ENCODE measurements at regions not wholly inside any gene's neighbourhood (a gene's known extent, or its start where the extent isn't known, plus 50 kb on each side); places are given as distances from the start of the nearest gene placed in this dataset.

- no peak for TF ChIP-seq EZH2 (IDR thresholded peaks at IDR 0.05; ENCODE audit: borderline replicate concordance, insufficient read depth, low read depth, low read length, poor library complexity, severe bottlenecking)
- no peak for TF ChIP-seq CTCF (IDR thresholded peaks at IDR 0.05)
- Mint-ChIP-seq H3K9me3 (ENCODE audit: insufficient read depth) (no peaks in the 10 kb centered on the region), H3K4me3 (no peak overlapping the region), H3K27ac (no peak overlapping the region), H3K27me3 (peaks cover 15% of the 10 kb centered on the region), H3K4me1 (no peaks in the 10 kb centered on the region)
- ChIA-PET POLR2A (no interaction called here), CTCF (no interaction called here)
- Histone ChIP-seq H2AFZ (ENCODE audit: insufficient read depth, low read depth, low read length, poor library complexity, severe bottlenecking) (no peak overlapping the region), H3K4me3 (ENCODE audit: control extremely low read depth in 1 of 5, extremely low read depth in 1 of 5, insufficient read depth in 1 of 5, low read depth in 2 of 5, low read length in 4 of 5) (no peak overlapping the region), H3K79me2 (ENCODE audit: control insufficient read depth, insufficient read depth, low read length) (no peaks in the 10 kb centered on the region), H3K9ac (ENCODE audit: low read length) (no peak overlapping the region), H3K27me3 (replicated peaks in 1 of 4; ENCODE audit: control extremely low read depth in 1 of 4, control insufficient read depth in 3 of 4, insufficient read depth in 4 of 4, low read length in 3 of 4) (no peaks in the 10 kb centered on the region), H3K36me3 (replicated peaks in 1 of 2; ENCODE audit: control extremely low read depth in 1 of 2, control insufficient read depth in 1 of 2, extremely low read depth in 1 of 2, insufficient read depth in 2 of 2, low read length in 1 of 2) (no peaks in the 10 kb centered on the region), H3K4me2 (replicated peaks; ENCODE audit: low read depth, low read length, poor library complexity, severe bottlenecking) (no peak overlapping the region), H3K9me3 (ENCODE audit: control extremely low read depth in 1 of 3, control insufficient read depth in 2 of 3, insufficient read depth in 1 of 3, low read length in 2 of 3) (no peaks in the 10 kb centered on the region), H3K27ac (ENCODE audit: low read length in 2 of 2) (no peak overlapping the region), H4K20me1 (ENCODE audit: control insufficient read depth, insufficient read depth, low read length, poor library complexity, severe bottlenecking) (no peaks in the 10 kb centered on the region), H3K4me1 (ENCODE audit: control insufficient read depth in 2 of 2, insufficient read depth in 2 of 2, low read length in 2 of 2) (no peaks in the 10 kb centered on the region)
- no peak for DNase-seq
- ATAC-seq (ENCODE audit: low read depth): no peak
- intact Hi-C loops (cut with micrococcal nuclease): no loop called here
- 77% methylated on average over 3 of the region's 5 CpGs for WGBS (ENCODE audit: insufficient coverage)
These were observed 365.6 kb downstream of the DUSP10 start for GRCh38 chr1:221376286-221376685.

- H3K27me3 Mint-ChIP-seq: peaks cover 9% of the 10 kb centered on the region
- ChIA-PET CTCF (no interaction called here), POLR2A (no interaction called here)
- H3K4me1 Mint-ChIP-seq: no peaks in the 10 kb centered on the region
- ATAC-seq (ENCODE audit: low read depth) (no peak), DNase-seq (no peak)
- Histone ChIP-seq H3K27ac (ENCODE audit: low read length in 2 of 2) (no peak overlapping the region), H3K36me3 (replicated peaks in 1 of 2; ENCODE audit: control extremely low read depth in 1 of 2, control insufficient read depth in 1 of 2, extremely low read depth in 1 of 2, insufficient read depth in 2 of 2, low read length in 1 of 2) (no peaks in the 10 kb centered on the region), H3K79me2 (ENCODE audit: control insufficient read depth, insufficient read depth, low read length) (no peaks in the 10 kb centered on the region), H3K4me2 (replicated peaks; ENCODE audit: low read depth, low read length, poor library complexity, severe bottlenecking) (no peak overlapping the region), H3K27me3 (replicated peaks in 1 of 4; ENCODE audit: control extremely low read depth in 1 of 4, control insufficient read depth in 3 of 4, insufficient read depth in 4 of 4, low read length in 3 of 4) (no peaks in the 10 kb centered on the region), H2AFZ (ENCODE audit: insufficient read depth, low read depth, low read length, poor library complexity, severe bottlenecking) (no peak overlapping the region), H3K9me3 (ENCODE audit: control extremely low read depth in 1 of 3, control insufficient read depth in 2 of 3, insufficient read depth in 1 of 3, low read length in 2 of 3) (no peaks in the 10 kb centered on the region), H3K9ac (ENCODE audit: low read length) (no peak overlapping the region), H4K20me1 (ENCODE audit: control insufficient read depth, insufficient read depth, low read length, poor library complexity, severe bottlenecking) (no peaks in the 10 kb centered on the region), H3K4me3 (ENCODE audit: control extremely low read depth in 1 of 5, extremely low read depth in 1 of 5, insufficient read depth in 1 of 5, low read depth in 2 of 5, low read length in 4 of 5) (no peak overlapping the region), H3K4me1 (ENCODE audit: control insufficient read depth in 2 of 2, insufficient read depth in 2 of 2, low read length in 2 of 2) (no peaks in the 10 kb centered on the region)
- TF ChIP-seq EZH2 (IDR thresholded peaks at IDR 0.05; ENCODE audit: borderline replicate concordance, insufficient read depth, low read depth, low read length, poor library complexity, severe bottlenecking) (no peak), CTCF (IDR thresholded peaks at IDR 0.05) (no peak)
- no CpG with 5 or more reads among the region's 3 CpGs for WGBS (ENCODE audit: insufficient coverage)
- no peak overlapping the region for H3K4me3 Mint-ChIP-seq
- H3K9me3 Mint-ChIP-seq (ENCODE audit: insufficient read depth): peaks cover 2% of the 10 kb centered on the region
- intact Hi-C loops (cut with micrococcal nuclease): no loop called here
- no peak overlapping the region for H3K27ac Mint-ChIP-seq
These were observed 359.8 kb downstream of the DUSP10 start for GRCh38 chr1:221381910-221382623.

All from B cell (primary cell).